SK-N-SH (cell line): ENCODE measurements at regions not wholly inside any gene's neighbourhood (a gene's known extent, or its start where the extent isn't known, plus 50 kb on each side); places are given as distances from the start of the nearest gene placed in this dataset.

ENCODE experiments used
- CTCF ChIA-PET: fragments of 300-600, 350-600 bp; formaldehyde crosslinking; extraction: SDS; loops from one replicate; lab custom pipeline; 2021; lab: Yijun Ruan, JAX
- POLR2A ChIA-PET: fragments of 350-600 bp; sonication (Branson Sonifier 250); formaldehyde crosslinking; extraction: SDS; loops from one replicate; lab custom pipeline; 2020; ENCODE audit warnings: antibody characterized with exemption, inconsistent platforms; lab: Yijun Ruan, JAX
- DNase-seq: peaks from one replicate; pipeline ENCODE4 v3.0.0; 2012
- H2AFZ ChIP-seq: fragments of 200-600 bp; sonication (generic); 2 replicates; pipeline ENCODE4 v1.8.1; 2016; ENCODE audit warnings: antibody characterized with exemption, mild to moderate bottlenecking, low read depth
- H3F3A ChIP-seq: fragments of 200-600 bp; sonication (generic); replicated peaks from 2 replicates; pipeline ENCODE3; 2016; ENCODE audit warnings: antibody characterized with exemption, mild to moderate bottlenecking; ENCODE audit not compliant: insufficient read depth
- H3K27ac ChIP-seq, 2 experiments: fragments of 200-500 bp in 1 of 2; fragments of 200-600 bp in 1 of 2; sonication (Bioruptor generic) in 1 of 2; sonication (generic), shearing (Covaris generic) in 1 of 2; 2 replicates each; pipeline versions ENCODE4 v1.5.1 to v1.6.1; 2014 to 2016; ENCODE audit warnings: low read depth in 2 of 2, inconsistent platforms in 1 of 2, low read length in 1 of 2, mild to moderate bottlenecking in 1 of 2, mixed read lengths in 1 of 2
- H3K27me3 ChIP-seq: fragments of 200-600 bp; sonication (generic), shearing (Covaris generic); 2 replicates; pipeline ENCODE4 v1.6.1; 2016; ENCODE audit warnings: mixed run types; ENCODE audit not compliant: insufficient read depth
- H3K36me3 ChIP-seq, 2 experiments: fragments of 200-500 bp in 1 of 2; fragments of 200-600 bp in 1 of 2; sonication (Bioruptor generic) in 1 of 2; sonication (generic) in 1 of 2; replicated peaks in 1 of 2; 2 replicates each; pipeline versions ENCODE3 to v1.5.1; 2014 to 2016; ENCODE audit warnings: low read length in 1 of 2, mild to moderate bottlenecking in 1 of 2; ENCODE audit not compliant: insufficient read depth in 2 of 2, control insufficient read depth in 1 of 2
- H3K4me1 ChIP-seq, 2 experiments: fragments of 200-500 bp in 1 of 2; fragments of 200-600 bp in 1 of 2; sonication (Bioruptor generic) in 1 of 2; sonication (generic), shearing (Covaris generic) in 1 of 2; 2 replicates each; pipeline versions ENCODE4 v1.5.1 to v1.6.1; 2014 to 2016; ENCODE audit warnings: low read depth in 1 of 2, low read length in 1 of 2, mixed run types in 1 of 2; ENCODE audit not compliant: insufficient read depth in 2 of 2, control insufficient read depth in 1 of 2
- H3K4me2 ChIP-seq: fragments of 200-600 bp; sonication (generic), shearing (Covaris generic); 2 replicates; pipeline ENCODE4 v1.6.1; 2017; ENCODE audit warnings: mixed run types
- H3K4me3 ChIP-seq, 2 experiments: fragments of 200-500 bp in 1 of 2; fragments of 200-600 bp in 1 of 2; sonication (Bioruptor generic) in 1 of 2; sonication (generic), shearing (Covaris generic) in 1 of 2; 2 replicates each; pipeline versions ENCODE4 v1.5.1 to v1.8.1; 2014 to 2016; ENCODE audit warnings: low read depth in 2 of 2, inconsistent platforms in 1 of 2, low read length in 1 of 2, mild to moderate bottlenecking in 1 of 2, mixed read lengths in 1 of 2, moderate library complexity in 1 of 2
- H3K79me2 ChIP-seq: fragments of 200-600 bp; sonication (generic); 2 replicates; pipeline ENCODE4 v1.8.1; 2017; ENCODE audit warnings: mild to moderate bottlenecking; ENCODE audit not compliant: insufficient read depth
- H3K9ac ChIP-seq: fragments of 200-600 bp; sonication (generic); 2 replicates; pipeline ENCODE4 v1.6.1; 2017; ENCODE audit warnings: mixed run types
- H3K9me2 ChIP-seq: fragments of 200-600 bp; sonication (generic); 2 replicates; pipeline ENCODE4 v1.6.1; 2017; ENCODE audit warnings: mixed run types
- H3K9me3 ChIP-seq: fragments of 200-600 bp; sonication (generic); 2 replicates; pipeline ENCODE4 v1.6.1; 2017; ENCODE audit warnings: mixed run types, mild to moderate bottlenecking, moderate library complexity
- H4K20me1 ChIP-seq: fragments of 200-600 bp; sonication (generic); 2 replicates; pipeline ENCODE4 v1.6.1; 2017; ENCODE audit warnings: mild to moderate bottlenecking, mixed run types; ENCODE audit not compliant: insufficient read depth
- CHD2 ChIP-seq: fragments of 150-350 bp; IDR thresholded peaks from 2 replicates; pipeline ENCODE4 v1.6.1; 2018; ENCODE audit warnings: low read length; ENCODE audit not compliant: partially characterized antibody
- CTCF ChIP-seq: fragments of 200-600 bp; sonication (generic); IDR thresholded peaks from 2 replicates; pipeline ENCODE4 v1.6.1; 2017; ENCODE audit warnings: antibody characterized with exemption, mild to moderate bottlenecking, moderate library complexity
- EP300 ChIP-seq, 2 experiments: IDR thresholded peaks; 2 replicates each; pipeline versions ENCODE4 v1.4.0 to v1.6.1; 2012; ENCODE audit warnings: borderline replicate concordance in 1 of 2, low read depth in 1 of 2, low read length in 1 of 2
- EZH2phosphoT487 ChIP-seq: fragments of 200-600 bp; sonication (generic); IDR thresholded peaks from 2 replicates; pipeline ENCODE4 v1.6.1; 2017; ENCODE audit warnings: low read depth, mixed run types, mild to moderate bottlenecking, antibody characterized with exemption, moderate library complexity, borderline replicate concordance
- FOSL2 ChIP-seq: IDR thresholded peaks from 2 replicates; pipeline ENCODE4 v1.4.0; 2012; ENCODE audit warnings: low read depth, mild to moderate bottlenecking, moderate library complexity, borderline replicate concordance
- FOXJ3 ChIP-seq: sonication (generic); formaldehyde crosslinking; IDR thresholded peaks from 2 replicates; pipeline ENCODE4 v1.5.1; 2020; ENCODE audit warnings: mild to moderate bottlenecking, missing genetic modification reagents
- GATA2 ChIP-seq: sonication (generic); formaldehyde crosslinking; IDR thresholded peaks from 2 replicates; pipeline ENCODE4 v1.5.0; 2020; ENCODE audit warnings: mild to moderate bottlenecking, missing genetic modification reagents
- JUND ChIP-seq: IDR thresholded peaks from 2 replicates; pipeline ENCODE4 v1.4.0; 2012
- MEF2A ChIP-seq: IDR thresholded peaks from 2 replicates; pipeline ENCODE4 v1.4.0; 2012; ENCODE audit warnings: low read depth, borderline replicate concordance
- MXI1 ChIP-seq: IDR thresholded peaks from 2 replicates; pipeline ENCODE4 v1.6.1; 2012; ENCODE audit warnings: mild to moderate bottlenecking, low read depth, low read length, improper control_type of control experiment
- PBX3 ChIP-seq: IDR thresholded peaks from 2 replicates; pipeline ENCODE4; 2012
- POLR2AphosphoS5 ChIP-seq: IDR thresholded peaks from 2 replicates; pipeline ENCODE4 v1.6.1; 2012; ENCODE audit warnings: low read depth, low read length
- RAD21 ChIP-seq: IDR thresholded peaks from 2 replicates; pipeline ENCODE4 v1.6.1; 2012; ENCODE audit warnings: mild to moderate bottlenecking, low read length
- RFX5 ChIP-seq: IDR thresholded peaks from 2 replicates; pipeline ENCODE4 v1.6.1; 2012; ENCODE audit warnings: mild to moderate bottlenecking, improper control_type of control experiment, low read length
- RXRA ChIP-seq: IDR thresholded peaks from 2 replicates; pipeline ENCODE4 v1.4.0; 2012; ENCODE audit warnings: low read depth, mild to moderate bottlenecking, borderline replicate concordance
- TAF1 ChIP-seq: IDR thresholded peaks from 2 replicates; pipeline ENCODE4 v1.6.1; 2012; ENCODE audit warnings: low read depth, mild to moderate bottlenecking, low read length, moderate library complexity, borderline replicate concordance
- USF2 ChIP-seq: fragments of 150-350 bp; IDR thresholded peaks from 2 replicates; pipeline ENCODE4 v1.6.1; 2017; ENCODE audit warnings: antibody characterized with exemption, low read length, low read depth, borderline replicate concordance
- WGBS: methylation state at CpG from one replicate; pipeline ENCODE4 v1.1.6; 2017; ENCODE audit warnings: low lambda C conversion rate; 5-methylcytosine and 5-hydroxymethylcytosine counted together

GRCh38 chr1:244294599-244295224 lies 157.0 kb downstream of the ADSS2 start:
- H3K9me3 ChIP-seq = no peaks in the 10 kb centered on the region
- no peaks in the 10 kb centered on the region for H3K27me3 ChIP-seq
- H3K27ac ChIP-seq = no peak overlapping the region
- no peaks in the 10 kb centered on the region for H3F3A ChIP-seq
- H3K36me3 ChIP-seq = no peaks in the 10 kb centered on the region
- POLR2A ChIA-PET = no interaction called here
- 77% methylated on average over 7 of the region's 7 CpGs for WGBS
- CTCF ChIA-PET = interaction anchor here (1.5 to 1.7 kb wide), 2 partner anchors 21 to 950 kb away, joined by 3 to 5 read pairs; no protein-coding TSS in a partner anchor
- H3K9ac ChIP-seq = no peak overlapping the region
- no peaks in the 10 kb centered on the region for H3K9me2 ChIP-seq
- H2AFZ ChIP-seq = no peak overlapping the region
- no peak overlapping the region for H3K4me2 ChIP-seq
- 0 out of 4 replicates have a peak, but pooled peaks cover 0 to 2% of the 10 kb centered on the region in 2 experiments for H3K4me1 ChIP-seq
- no peaks in the 10 kb centered on the region for H3K79me2 ChIP-seq
- no peak overlapping the region for H3K4me3 ChIP-seq
- TF ChIP-seq RAD21 = no peak
- TF ChIP-seq MEF2A = no peak
- no peak for DNase-seq
- no peaks in the 10 kb centered on the region for H4K20me1 ChIP-seq

- H3K9me3 ChIP-seq = no peaks in the 10 kb centered on the region
- CTCF ChIA-PET = no interaction called here
- H3K9me2 ChIP-seq = no peaks in the 10 kb centered on the region
- H4K20me1 ChIP-seq = no peaks in the 10 kb centered on the region
- H3K4me2 ChIP-seq = no peak overlapping the region
- no peaks in the 10 kb centered on the region for H3K79me2 ChIP-seq
- 0 out of 4 replicates have a peak, but pooled peaks cover 0 to 2% of the 10 kb centered on the region in 2 experiments for H3K4me1 ChIP-seq
- no peaks in the 10 kb centered on the region for H3K27me3 ChIP-seq
- no peak overlapping the region for H2AFZ ChIP-seq
- no peaks in the 10 kb centered on the region for H3F3A ChIP-seq
- H3K9ac ChIP-seq = no peak overlapping the region
- WGBS = 85% methylated on average over 8 of the region's 8 CpGs
- POLR2A ChIA-PET = no interaction called here
- no peak overlapping the region for H3K27ac ChIP-seq
- no peak for TF ChIP-seq MXI1
- TF ChIP-seq USF2 = no peak
- TF ChIP-seq CTCF = no peak
- TF ChIP-seq CHD2 = no peak
- TF ChIP-seq TAF1 = no peak
- TF ChIP-seq FOSL2 = no peak
- no peak for TF ChIP-seq POLR2AphosphoS5
- TF ChIP-seq RXRA = no peak
- no peak for TF ChIP-seq EP300 (IDR thresholded peaks at IDR 0.05; ENCODE audit: borderline replicate concordance in 1 of 2, low read depth in 1 of 2, low read length in 1 of 2)
- TF ChIP-seq FOXJ3 (CRISPR knock-in tag) = no peak
- no peak for TF ChIP-seq JUND
- TF ChIP-seq PBX3 = no peak
- TF ChIP-seq RFX5 = no peak
- no peak for TF ChIP-seq EZH2phosphoT487
- no peak for TF ChIP-seq GATA2 (CRISPR knock-in tag)
- no peaks in the 10 kb centered on the region for H3K36me3 ChIP-seq
- DNase-seq = no peak
- no peak overlapping the region for H3K4me3 ChIP-seq
Observed at GRCh38 chr1:244296003-244296402, 155.7 kb downstream of the ADSS2 start.
